Dedifferentiated amniotic fluid mesenchymal stem cell (primary cell): ENCODE measurements at regions not wholly inside any gene's neighbourhood (a gene's known extent, or its start where the extent isn't known, plus 50 kb on each side); places are given as distances from the start of the nearest gene placed in this dataset.
A peak's percentile ranks its signal among the peaks of the same experiment; 100 is the strongest.
"Not testable (repeated sequence)": the region's sequence is repeated elsewhere in the genome, so short reads cannot be mapped to it uniquely, and the experiment has no call there.

Experiments used
- DNase-seq: peaks from one replicate; pipeline ENCODE4 v3.0.0-alpha.2; 2016; ENCODE audit errors: extremely low spot score

GRCh38 chr4:67332627-67333026 is 212.7 kb downstream of the CENPC start:
- DNase-seq, result no peak

- DNase-seq, result no peak
Measured at GRCh38 chr4:67328393-67328792, 216.9 kb downstream of the CENPC start.

GRCh38 chr4:67328018-67328278 is 217.4 kb downstream of the CENPC start:
- DNase-seq, result no peak

- peak; percentile 74 for DNase-seq
Measured at GRCh38 chr4:67327245-67328017, 217.9 kb downstream of the CENPC start.

- DNase-seq, result no peak
Measured at GRCh38 chr4:67325791-67326190, 219.5 kb downstream of the CENPC start.

- DNase-seq, result no peak
Measured at GRCh38 chr4:67320645-67321044, 224.7 kb downstream of the CENPC start.

GRCh38 chr4:67319607-67320006 is 225.7 kb downstream of the CENPC start:
- DNase-seq, result not testable (repeated sequence)

GRCh38 chr4:67300497-67301185 is 244.7 kb downstream of the CENPC start:
- not testable (repeated sequence) for DNase-seq

- no peak for DNase-seq
Measured at GRCh38 chr4:67292636-67293035, 252.7 kb downstream of the CENPC start.

- no peak for DNase-seq
Measured at GRCh38 chr4:67292045-67292444, 253.3 kb downstream of the CENPC start.

- no peak for DNase-seq
Measured at GRCh38 chr4:67291644-67292043, 253.7 kb downstream of the CENPC start.

GRCh38 chr4:67288964-67289363 is 256.3 kb downstream of the CENPC start:
- no peak for DNase-seq

GRCh38 chr4:67286724-67287123 is 258.6 kb downstream of the CENPC start:
- no peak for DNase-seq

- no peak for DNase-seq
Measured at GRCh38 chr4:67282749-67283148, 262.6 kb downstream of the CENPC start.

- no peak for DNase-seq
Measured at GRCh38 chr4:67275179-67275750, 270.0 kb downstream of the CENPC start.

GRCh38 chr4:67274671-67275070 is 270.6 kb downstream of the CENPC start:
- DNase-seq, result not testable (repeated sequence)

GRCh38 chr4:67273666-67274065 is 271.6 kb downstream of the CENPC start:
- no peak for DNase-seq

- no peak for DNase-seq
Measured at GRCh38 chr4:67261971-67262370, 283.3 kb downstream of the CENPC start.

GRCh38 chr4:67256388-67257043 is 288.8 kb downstream of the CENPC start:
- no peak for DNase-seq

- no peak for DNase-seq
Measured at GRCh38 chr4:67250131-67250896, 295.0 kb downstream of the CENPC start.

- no peak for DNase-seq
Measured at GRCh38 chr4:67236788-67237187, 308.5 kb downstream of the CENPC start.

GRCh38 chr4:67236318-67236717 is 309.0 kb downstream of the CENPC start:
- no peak for DNase-seq
